ENCODE measurements at regions not wholly inside any gene's neighbourhood (a gene's known extent, or its start where the extent isn't known, plus 50 kb on each side); places are given as distances from the start of the nearest gene placed in this dataset.

- TF ChIP-seq ZNF274 (IDR thresholded peaks at IDR 0.05; ENCODE audit: low read depth, low read length) (no peak), YY1 (IDR thresholded peaks at IDR 0.05; ENCODE audit: insufficient read depth, insufficient read length) (no peak)
Observed at GRCh38 chr2:84238907-84239306, 220.2 kb downstream of the SUCLG1 start.

Data from NT2/D1 (cell line).